Stimulated activated CD4-positive, alpha-beta T cell treated with anti-CD3 and anti-CD28 coated beads, Interleukin-2, amount 100 ng/mL, for 24 hours (primary cell): ENCODE measurements at regions not wholly inside any gene's neighbourhood (a gene's known extent, or its start where the extent isn't known, plus 50 kb on each side); places are given as distances from the start of the nearest gene placed in this dataset.

Experiments used
- DNase-seq, 2 donors: peaks; one replicate each; pipeline ENCODE4 v3.0.0-alpha.2; 2020

GRCh38 chr13:82766732-82767321, 1115.4 kb downstream of the SLITRK1 start:
- no peak for DNase-seq

DNA sequence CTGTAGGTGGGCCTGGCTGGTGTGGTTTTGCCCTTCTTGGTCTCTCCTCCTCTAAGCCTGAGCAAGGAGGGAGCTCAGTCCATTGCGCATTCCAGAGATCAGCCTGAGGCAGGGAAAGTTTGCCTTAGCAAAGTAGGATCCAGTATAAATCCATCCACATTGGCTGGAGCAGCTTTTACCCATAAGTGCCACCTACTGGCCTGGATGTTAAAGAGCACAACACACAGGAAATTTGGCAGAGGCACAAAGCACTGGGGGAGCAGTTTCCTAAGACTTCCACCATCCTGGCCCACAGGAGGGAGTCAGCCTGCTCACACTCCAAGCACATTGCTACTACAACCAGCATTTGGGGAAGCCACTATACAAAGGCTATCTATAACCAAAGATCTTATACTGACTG, 1124.2 kb downstream of the SLITRK1 start:
- no peak for DNase-seq

DNA sequence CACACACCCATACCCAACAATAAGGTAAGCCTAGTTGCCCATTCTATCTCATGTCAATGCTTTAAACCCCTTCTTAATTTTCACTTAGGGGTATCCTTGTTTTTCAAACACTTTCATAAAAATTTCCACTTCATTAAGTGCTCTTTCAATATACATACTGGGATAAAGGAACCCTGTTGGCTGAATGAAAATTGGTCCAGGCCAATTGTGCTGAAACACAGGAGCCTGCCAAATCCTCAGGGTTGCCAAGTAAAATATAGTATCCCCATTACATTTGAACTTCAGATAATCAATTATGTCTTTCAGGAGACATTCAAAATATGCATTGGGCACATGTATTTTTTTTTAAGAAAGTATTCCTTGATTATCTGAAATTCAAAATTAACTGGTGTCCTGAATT, 1131.1 kb downstream of the SLITRK1 start:
- no peak for DNase-seq

DNA sequence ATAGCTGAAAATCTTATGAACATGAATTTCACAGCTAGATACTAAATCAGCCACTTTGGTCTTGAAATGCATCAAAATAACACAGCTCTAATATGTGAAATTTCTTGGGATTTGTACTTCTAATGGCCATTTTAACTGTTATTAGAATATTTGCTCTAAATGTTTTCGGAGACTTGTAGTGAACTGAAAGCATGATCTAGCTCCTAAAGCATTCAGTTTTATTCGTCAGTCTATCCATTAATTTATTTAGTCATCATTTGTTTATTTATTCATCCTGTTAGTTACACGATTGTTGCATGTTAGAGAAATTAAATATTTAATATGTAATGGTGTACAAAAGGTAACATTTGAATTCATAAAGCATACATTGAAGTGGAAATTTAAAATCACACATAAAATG, 1132.7 kb downstream of the SLITRK1 start:
- DNase-seq, result no peak

DNA sequence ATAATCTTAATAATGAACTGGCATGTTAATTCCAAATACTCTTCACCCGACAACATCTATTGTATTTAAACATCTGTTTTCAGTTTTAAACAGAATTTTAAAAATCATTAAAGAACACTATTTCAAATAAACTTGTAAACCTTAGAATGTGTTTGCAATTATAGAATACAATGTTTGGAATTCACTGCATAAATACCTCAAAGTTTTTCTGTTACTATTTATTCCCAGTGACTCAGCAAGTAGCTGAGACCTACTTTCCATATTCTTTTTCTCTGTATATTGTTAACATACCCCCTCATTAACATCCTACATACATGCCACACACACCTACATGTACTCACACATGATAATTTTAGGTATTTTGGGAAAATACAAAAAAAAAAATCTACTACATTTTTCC, 1134.3 kb downstream of the SLITRK1 start:
- DNase-seq, result no peak

GRCh38 chr13:82747291-82747690, 1135.0 kb downstream of the SLITRK1 start:
- DNase-seq, result no peak

DNA sequence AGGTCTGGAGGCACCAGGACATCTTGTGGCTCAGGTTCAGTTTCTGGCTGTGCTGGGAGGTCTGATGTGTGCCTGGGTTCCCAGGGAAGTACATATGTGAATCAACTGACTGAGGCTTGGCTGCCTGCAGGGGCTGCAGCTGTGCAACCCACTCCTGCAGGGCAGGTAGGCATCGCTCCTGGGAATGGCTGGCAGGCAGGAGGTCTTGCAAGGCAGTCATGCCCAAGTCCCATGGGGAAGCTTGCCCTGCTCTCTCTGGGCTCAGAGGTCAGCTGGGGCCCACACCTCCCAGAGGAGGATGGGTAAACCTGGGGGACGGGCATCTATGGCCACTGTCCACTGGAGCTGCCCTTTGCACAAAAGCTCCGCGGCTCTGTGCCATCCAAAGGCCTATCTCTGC, 1141.8 kb downstream of the SLITRK1 start:
- DNase-seq, result no peak

GRCh38 chr13:82739881-82740280, 1142.4 kb downstream of the SLITRK1 start:
- no peak for DNase-seq

- DNase-seq, result no peak
Measured at GRCh38 chr13:82729401-82729800, 1152.9 kb downstream of the SLITRK1 start.

GRCh38 chr13:82720986-82721385, 1161.3 kb downstream of the SLITRK1 start:
- no peak for DNase-seq

DNA sequence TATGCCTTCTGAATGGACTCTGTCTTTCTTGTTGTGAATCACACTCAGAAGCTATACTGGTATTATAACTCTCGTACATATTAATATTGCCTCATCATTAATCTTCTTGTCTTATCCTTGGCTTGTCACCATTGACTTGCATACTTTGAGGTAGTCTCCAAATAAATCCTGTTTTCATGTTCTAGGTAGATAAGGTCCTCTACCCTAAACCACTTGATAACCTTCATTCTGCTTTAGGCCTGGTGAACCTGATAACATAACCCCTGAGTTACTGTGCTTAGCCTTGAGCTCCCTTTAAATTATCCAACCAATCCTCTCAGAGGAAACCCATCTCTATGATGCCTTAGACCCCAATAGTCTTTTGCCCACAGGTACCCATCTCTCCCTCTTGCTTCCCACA, 1162.3 kb downstream of the SLITRK1 start:
- DNase-seq, result no peak

- no peak for DNase-seq
Measured at GRCh38 chr13:82717249-82717648, 1165.0 kb downstream of the SLITRK1 start.

DNA sequence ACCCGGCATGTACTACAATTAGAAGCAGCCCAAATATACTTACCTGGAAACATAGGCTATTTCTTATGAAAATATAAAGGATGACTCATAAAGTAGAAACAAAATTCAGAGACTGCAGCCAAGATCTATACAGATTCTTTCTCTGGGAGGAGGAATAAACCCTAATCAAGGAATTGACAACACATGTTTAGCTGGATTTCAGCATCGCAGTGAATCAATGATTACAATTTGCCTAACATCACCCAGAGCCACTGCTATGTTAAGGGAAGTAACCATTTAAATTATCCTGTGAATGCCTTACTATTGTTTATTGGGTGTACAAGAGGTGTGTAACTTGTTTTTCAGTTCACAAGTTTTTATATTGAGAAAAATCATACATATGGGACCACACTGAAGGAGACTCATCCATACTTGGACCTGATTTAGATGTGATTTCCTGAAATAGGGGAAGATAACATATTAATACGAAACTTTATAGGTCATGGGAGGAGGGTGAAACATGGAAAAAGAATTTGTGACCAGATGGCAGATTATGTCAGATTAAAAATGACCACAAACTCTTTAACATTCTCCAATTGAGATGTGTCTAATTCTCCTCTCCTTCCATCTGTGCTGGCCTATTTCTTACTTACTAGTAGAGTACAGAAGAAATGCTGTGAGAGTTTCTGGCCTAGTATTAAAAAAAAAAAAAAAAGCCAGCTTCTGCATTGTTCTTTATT, 1168.4 kb downstream of the SLITRK1 start:
- no peak for DNase-seq

- no peak for DNase-seq
Measured at GRCh38 chr13:82702513-82702912, 1179.8 kb downstream of the SLITRK1 start.

DNA sequence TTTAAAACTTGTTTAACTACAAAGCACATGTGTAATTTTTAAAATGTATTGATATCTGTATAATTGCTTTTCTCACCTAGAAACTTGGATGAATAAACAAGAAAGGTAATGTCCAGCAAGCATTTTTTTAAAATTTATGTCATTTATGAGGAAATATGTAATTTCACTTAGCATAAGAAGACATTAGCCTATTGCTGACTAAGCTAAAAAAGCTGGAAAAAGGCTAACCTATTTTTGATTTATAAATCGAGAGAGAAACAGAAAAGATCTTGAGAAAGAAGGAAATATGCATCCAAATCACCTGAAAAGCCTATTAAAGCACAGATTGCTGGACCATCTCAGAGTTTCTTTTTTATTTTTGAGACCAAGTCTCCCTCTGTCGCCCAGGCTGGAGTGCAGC, 1181.3 kb downstream of the SLITRK1 start:
- no peak for DNase-seq

DNA sequence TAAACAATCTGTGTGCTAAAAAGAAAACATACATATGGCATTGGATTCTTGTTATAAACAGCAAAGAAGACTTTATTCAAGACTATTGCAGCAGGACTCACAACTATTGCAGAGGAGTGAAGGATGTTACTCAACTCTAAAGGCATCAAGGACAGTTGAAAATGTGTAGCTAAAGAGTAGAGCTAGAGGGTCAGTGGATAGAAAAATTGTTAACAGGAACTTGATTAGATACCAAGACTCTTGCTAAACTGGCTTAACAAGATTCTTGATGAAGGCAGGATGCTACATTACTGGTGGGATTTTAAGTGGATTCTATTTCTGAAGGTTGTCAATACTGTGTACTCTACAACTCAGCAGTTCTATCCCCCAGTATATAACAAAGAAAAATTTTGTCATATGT, 1183.3 kb downstream of the SLITRK1 start:
- DNase-seq, result no peak

GRCh38 chr13:82698383-82698782, 1183.9 kb downstream of the SLITRK1 start:
- no peak for DNase-seq

DNA sequence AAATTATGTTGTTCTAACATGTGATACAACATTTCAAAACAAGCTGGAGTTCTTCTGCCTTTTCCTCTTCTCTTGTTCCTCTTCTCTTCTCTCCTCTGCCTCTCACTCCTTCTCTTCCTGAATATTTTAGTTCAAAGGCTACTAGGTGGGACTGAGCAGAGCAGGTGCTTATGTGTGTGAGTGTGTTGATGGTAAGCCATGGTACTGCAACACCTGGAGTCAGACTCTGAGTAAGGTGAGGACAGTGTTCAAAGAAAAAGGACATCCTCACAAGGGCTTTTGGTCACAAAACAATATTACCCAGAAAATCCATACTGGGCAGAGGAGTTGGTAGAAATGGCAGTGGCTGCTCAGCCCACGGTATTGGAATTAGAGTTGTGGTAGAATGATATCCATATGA, 1188.7 kb downstream of the SLITRK1 start:
- DNase-seq, result no peak

GRCh38 chr13:82688400-82688994, 1193.8 kb downstream of the SLITRK1 start:
- no peak for DNase-seq

- no peak for DNase-seq
Measured at GRCh38 chr13:82687884-82688283, 1194.4 kb downstream of the SLITRK1 start.

DNA sequence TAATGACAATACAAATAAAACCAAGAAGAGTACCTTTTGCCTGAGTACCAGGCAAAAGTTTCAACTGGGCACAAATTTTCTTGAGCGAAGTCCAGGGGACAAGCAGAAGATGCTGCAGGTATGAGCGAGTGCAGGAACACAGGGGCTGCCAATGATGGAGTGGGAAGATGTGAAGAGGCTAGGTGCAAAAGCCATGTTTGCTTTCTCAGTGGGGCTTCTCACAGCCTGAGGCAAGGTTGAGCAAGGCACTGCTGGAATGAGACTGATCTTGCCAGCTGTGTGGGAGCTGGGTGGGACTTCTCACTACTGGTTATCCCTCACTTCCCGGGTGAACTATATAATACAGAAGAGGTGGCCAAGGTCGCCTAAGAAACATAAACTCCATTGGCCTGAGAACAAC, 1200.7 kb downstream of the SLITRK1 start:
- no peak for DNase-seq

GRCh38 chr13:82678052-82678451, 1204.2 kb downstream of the SLITRK1 start:
- no peak for DNase-seq

GRCh38 chr13:82675024-82675423, 1207.2 kb downstream of the SLITRK1 start:
- no peak for DNase-seq

DNA sequence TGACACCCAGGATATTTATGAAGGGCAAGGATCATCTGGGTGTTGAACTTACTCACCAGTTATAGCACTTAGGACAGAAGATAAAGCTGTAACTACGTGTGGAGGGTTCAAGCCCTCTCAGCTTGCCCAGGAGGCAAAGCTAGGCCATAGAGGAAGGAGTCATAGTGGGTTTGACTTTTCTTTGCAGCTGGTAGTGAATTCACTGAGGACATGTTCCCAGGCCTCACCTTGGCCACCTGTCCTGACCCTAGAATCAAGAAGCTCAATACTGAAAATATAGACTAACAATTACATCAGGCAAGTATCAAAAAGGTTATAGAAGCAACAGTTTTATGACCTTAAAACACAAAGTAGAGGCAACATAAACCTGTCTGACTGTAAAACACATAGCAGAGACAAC, 1207.7 kb downstream of the SLITRK1 start:
- no peak for DNase-seq

DNA sequence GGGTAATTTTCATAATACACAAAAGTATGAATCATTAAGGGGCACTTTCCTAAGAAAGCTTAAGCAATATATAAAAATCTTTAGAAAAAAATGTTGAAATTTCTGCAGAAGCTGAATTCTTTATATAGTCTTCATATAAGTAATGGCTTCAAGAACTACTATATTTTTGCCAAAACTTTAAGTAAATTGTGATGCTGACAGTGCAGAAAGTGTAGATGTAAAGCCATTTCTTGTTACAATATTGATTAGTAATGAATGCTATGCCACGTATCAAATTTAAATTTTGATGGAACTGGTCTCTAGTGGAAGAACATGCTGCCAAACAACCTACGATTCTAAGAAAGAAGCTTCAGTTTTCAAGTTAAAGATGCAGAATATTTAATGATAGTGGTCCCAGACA, 1210.0 kb downstream of the SLITRK1 start:
- no peak for DNase-seq
